AG04450 (cell line): ENCODE measurements at regions not wholly inside any gene's neighbourhood (a gene's known extent, or its start where the extent isn't known, plus 50 kb on each side); places are given as distances from the start of the nearest gene placed in this dataset.

Experiments
- CTCF ChIA-PET: fragments of 300-600, 350-600 bp; formaldehyde crosslinking; extraction: SDS; loops from one replicate; lab custom pipeline; 2022; ENCODE audit warnings: antibody characterized with exemption, inconsistent platforms; lab: Charles Lee
- POLR2A ChIA-PET: fragments of 350-600 bp; formaldehyde crosslinking; extraction: SDS; loops from one replicate; lab custom pipeline; 2021; ENCODE audit warnings: antibody characterized with exemption, inconsistent platforms; lab: Yijun Ruan, JAX
- DNase-seq: peaks from one replicate; pipeline ENCODE4 v3.0.0-alpha.2; 2011; ENCODE audit warnings: low read depth, low spot score
- H3K27ac ChIP-seq: one replicate; pipeline ENCODE4 v1.5.1; 2012; ENCODE audit warnings: low read depth, low read length, control low read depth
- H3K27me3 ChIP-seq: one replicate; pipeline ENCODE4 v1.6.0; 2012; ENCODE audit warnings: low read length; ENCODE audit not compliant: control insufficient read depth, insufficient read depth
- H3K4me3 ChIP-seq: 2 replicates; pipeline ENCODE4 v1.5.1; 2011; ENCODE audit warnings: mild to moderate bottlenecking, low read depth, low read length, control low read depth
- H3K9me3 ChIP-seq: 2 replicates; pipeline ENCODE4 v1.5.1; 2012; ENCODE audit warnings: low read length; ENCODE audit not compliant: control insufficient read depth, insufficient read depth
- CTCF ChIP-seq: IDR thresholded peaks from 2 replicates; pipeline ENCODE4 v1.5.1; 2011; ENCODE audit warnings: low read depth, low read length, control low read depth, inconsistent platforms

GRCh38 chr11:33553486-33553885 is 147.1 kb downstream of the C11orf91 start:
- CTCF ChIA-PET: no interaction called here
- Histone ChIP-seq H3K27ac (no peak overlapping the region), H3K27me3 (no peaks in the 10 kb centered on the region), H3K9me3 (no peaks in the 10 kb centered on the region), H3K4me3 (no peak overlapping the region)
- no peak for TF ChIP-seq CTCF
- DNase-seq: no peak
- POLR2A ChIA-PET: no interaction called here

GRCh38 chr11:33552756-33553155 is 147.9 kb downstream of the C11orf91 start:
- TF ChIP-seq CTCF: no peak
- POLR2A ChIA-PET: no interaction called here
- Histone ChIP-seq H3K4me3 (no peak overlapping the region), H3K27me3 (no peaks in the 10 kb centered on the region), H3K9me3 (no peaks in the 10 kb centered on the region), H3K27ac (peak overlapping the region; percentile 11)
- DNase-seq: no peak
- CTCF ChIA-PET: no interaction called here

- Histone ChIP-seq H3K9me3 (no peaks in the 10 kb centered on the region), H3K27me3 (no peaks in the 10 kb centered on the region), H3K4me3 (no peak overlapping the region), H3K27ac (no peak overlapping the region)
- TF ChIP-seq CTCF: no peak
- no peak for DNase-seq
- ChIA-PET POLR2A (no interaction called here), CTCF (interaction anchor here (0.6 kb wide), 1 partner anchor 33 kb away, joined by 3 read pairs; no protein-coding TSS in a partner anchor)
Measured at GRCh38 chr11:33551051-33551450, 149.6 kb downstream of the C11orf91 start.

- Histone ChIP-seq H3K9me3 (no peaks in the 10 kb centered on the region), H3K27ac (no peak overlapping the region), H3K4me3 (no peak overlapping the region), H3K27me3 (no peaks in the 10 kb centered on the region)
- CTCF ChIA-PET: no interaction called here
- no peak for TF ChIP-seq CTCF
- DNase-seq: no peak
- POLR2A ChIA-PET: no interaction called here
Measured at GRCh38 chr11:33549483-33549882, 151.1 kb downstream of the C11orf91 start.

GRCh38 chr11:33545931-33546330 is 154.7 kb downstream of the C11orf91 start:
- POLR2A ChIA-PET: no interaction called here
- H3K9me3 ChIP-seq: no peaks in the 10 kb centered on the region
- no peak overlapping the region for H3K4me3 ChIP-seq
- no peak overlapping the region for H3K27ac ChIP-seq
- DNase-seq: no peak
- no peak for TF ChIP-seq CTCF
- CTCF ChIA-PET: interaction anchor here (1.6 kb wide), 1 partner anchor 141 kb away, joined by 3 read pairs; no protein-coding TSS in a partner anchor
- no peaks in the 10 kb centered on the region for H3K27me3 ChIP-seq
